ENCODE measurements at regions not wholly inside any gene's neighbourhood (a gene's known extent, or its start where the extent isn't known, plus 50 kb on each side); places are given as distances from the start of the nearest gene placed in this dataset.

- Histone ChIP-seq H3K9me3 (ENCODE audit: control insufficient read depth, low read depth, low read length) (no peaks in the 10 kb centered on the region), H3K4ac (ENCODE audit: low read depth, low read length) (no peak overlapping the region), H3K79me1 (ENCODE audit: insufficient read depth, low read depth, low read length, poor library complexity, severe bottlenecking) (no peaks in the 10 kb centered on the region), H3K18ac (ENCODE audit: insufficient read length, low read depth, low read length) (no peak overlapping the region), H2BK15ac (ENCODE audit: low read depth, low read length) (no peak overlapping the region), H4K20me1 (ENCODE audit: control insufficient read depth, insufficient read depth, insufficient read length) (no peaks in the 10 kb centered on the region), H3K56ac (ENCODE audit: insufficient read length, low read depth, low read length) (no peak overlapping the region), H2BK20ac (ENCODE audit: low read depth, low read length, poor library complexity, severe bottlenecking) (no peak overlapping the region), H2AK5ac (ENCODE audit: insufficient read length, low read length) (no peak overlapping the region), H3K23ac (ENCODE audit: insufficient read length, low read depth, low read length) (no peak overlapping the region), H3K14ac (ENCODE audit: insufficient read depth, low read length) (no peak overlapping the region), H2BK12ac (ENCODE audit: insufficient read length, low read depth, low read length) (no peak overlapping the region), H3K27me3 (ENCODE audit: insufficient read depth, low read length) (no peaks in the 10 kb centered on the region), H4K8ac (replicated peaks; ENCODE audit: insufficient read length, low read depth, low read length) (no peak overlapping the region), H4K5ac (ENCODE audit: insufficient read length, low read depth, low read length) (no peak overlapping the region), H3K4me2 (ENCODE audit: insufficient read depth, insufficient read length, low read length) (no peak overlapping the region), H2AFZ (ENCODE audit: low read length) (no peak overlapping the region), H3K27ac (ENCODE audit: insufficient read length, low read depth, low read length) (no peak overlapping the region), H3K79me2 (ENCODE audit: insufficient read depth, low read length) (no peaks in the 10 kb centered on the region), H3T11ph (ENCODE audit: low read length) (no peak overlapping the region), H3K9ac (ENCODE audit: extremely low read depth, insufficient read length, low read length) (no peak overlapping the region), H2BK120ac (ENCODE audit: low read depth, low read length, poor library complexity, severe bottlenecking) (no peak overlapping the region), H3K4me1 (ENCODE audit: insufficient read depth, low read length) (no peaks in the 10 kb centered on the region), H2BK5ac (ENCODE audit: insufficient read length, low read length) (no peak overlapping the region), H3K23me2 (ENCODE audit: insufficient read length, low read depth, low read length, poor library complexity, severe bottlenecking) (no peaks in the 10 kb centered on the region), H4K91ac (ENCODE audit: insufficient read length, low read depth, low read length) (no peak overlapping the region)
- WGBS (ENCODE audit: extremely low coverage, insufficient read length, low lambda C conversion rate) = no CpG with 5 or more reads among the region's 2 CpGs
- H3K27me3 Mint-ChIP-seq (ENCODE audit: low read depth) = peaks cover 2% of the 10 kb centered on the region
- no peak overlapping the region for H3K4me3 Mint-ChIP-seq
- H3K36me3 Mint-ChIP-seq (ENCODE audit: insufficient read depth in 1 of 3, low read depth in 3 of 3) = no peaks in the 10 kb centered on the region
- TF ChIP-seq CTCF (conservative IDR thresholded peaks at IDR 0.05) = no peak
- no peak for DNase-seq
- no peaks in the 10 kb centered on the region for H3K4me1 Mint-ChIP-seq
- H3K9me3 Mint-ChIP-seq = no peaks in the 10 kb centered on the region
- H3K27ac Mint-ChIP-seq = no peak overlapping the region
These were observed 425.1 kb downstream of the FOXA2 start for GRCh38 chr20:22159276-22159675.

Data from H9 (cell line).